Mucosa of rectum (tissue), 2 donors: ENCODE measurements at regions not wholly inside any gene's neighbourhood (a gene's known extent, or its start where the extent isn't known, plus 50 kb on each side); places are given as distances from the start of the nearest gene placed in this dataset.

ENCODE experiments used
- H3K27ac ChIP-seq, 2 donors: one replicate each; pipeline ENCODE4 v1.7.0; 2013; ENCODE audit warnings: inconsistent platforms in 2 of 2, low read depth in 2 of 2, low read length in 2 of 2
- H3K27me3 ChIP-seq, 2 donors: one replicate each; pipeline ENCODE4 v1.7.0; 2013; ENCODE audit warnings: low read length in 2 of 2; ENCODE audit not compliant: control insufficient read depth in 2 of 2, insufficient read depth in 2 of 2
- H3K36me3 ChIP-seq, 2 donors: one replicate each; pipeline ENCODE4 v1.7.0; 2013; ENCODE audit warnings: low read length in 2 of 2; ENCODE audit not compliant: control insufficient read depth in 2 of 2, insufficient read depth in 2 of 2
- H3K4me1 ChIP-seq, 2 donors: one replicate each; pipeline ENCODE4 v1.7.0; 2013; ENCODE audit warnings: low read length in 2 of 2, mild to moderate bottlenecking in 1 of 2; ENCODE audit not compliant: control insufficient read depth in 2 of 2, insufficient read depth in 2 of 2
- H3K4me3 ChIP-seq, 2 donors: one replicate each; pipeline ENCODE4 v1.7.0; 2013; ENCODE audit warnings: low read length in 2 of 2
- H3K9ac ChIP-seq, 2 donors: one replicate each; pipeline ENCODE4 v1.7.0; 2013; ENCODE audit warnings: low read length in 2 of 2, low read depth in 1 of 2, mild to moderate bottlenecking in 1 of 2
- H3K9me3 ChIP-seq, 2 donors: one replicate each; pipeline ENCODE4 v1.7.0; 2013; ENCODE audit warnings: low read length in 2 of 2; ENCODE audit not compliant: control insufficient read depth in 2 of 2
- donor health status: healthy.
- donor health status: Normal muscosa, but diverticular disease.

GRCh38 chr2:121101093-121101715 lies 183.8 kb downstream of the TFCP2L1 start:
- no peak overlapping the region for H3K9ac ChIP-seq
- H3K4me3 ChIP-seq, result no peak overlapping the region
- H3K27ac ChIP-seq, result no peak overlapping the region
- no peaks in the 10 kb centered on the region for H3K36me3 ChIP-seq
- H3K27me3 ChIP-seq, result no peaks in the 10 kb centered on the region
- no peaks in the 10 kb centered on the region for H3K9me3 ChIP-seq
- no peaks in the 10 kb centered on the region for H3K4me1 ChIP-seq

GRCh38 chr2:121102941-121103340 lies 182.1 kb downstream of the TFCP2L1 start:
- no peaks in the 10 kb centered on the region for H3K36me3 ChIP-seq
- no peaks in the 10 kb centered on the region for H3K9me3 ChIP-seq
- H3K9ac ChIP-seq, result no peak overlapping the region
- no peak overlapping the region for H3K4me3 ChIP-seq
- no peak overlapping the region for H3K27ac ChIP-seq
- H3K4me1 ChIP-seq, result no peaks in the 10 kb centered on the region
- no peaks in the 10 kb centered on the region for H3K27me3 ChIP-seq

GRCh38 chr2:121103960-121104359 lies 181.0 kb downstream of the TFCP2L1 start:
- Histone ChIP-seq H3K27ac (no peak overlapping the region), H3K36me3 (no peaks in the 10 kb centered on the region), H3K9ac (no peak overlapping the region), H3K27me3 (no peaks in the 10 kb centered on the region), H3K4me3 (no peak overlapping the region), H3K9me3 (no peaks in the 10 kb centered on the region), H3K4me1 (no peaks in the 10 kb centered on the region)

- no peak overlapping the region for H3K4me3 ChIP-seq
- H3K36me3 ChIP-seq, result no peaks in the 10 kb centered on the region
- no peaks in the 10 kb centered on the region for H3K9me3 ChIP-seq
- no peak overlapping the region for H3K27ac ChIP-seq
- H3K4me1 ChIP-seq, result no peaks in the 10 kb centered on the region
- H3K9ac ChIP-seq, result no peak overlapping the region
- no peaks in the 10 kb centered on the region for H3K27me3 ChIP-seq
Measured at GRCh38 chr2:121104721-121105141, 180.3 kb downstream of the TFCP2L1 start.

GRCh38 chr2:121110924-121111323 lies 174.1 kb downstream of the TFCP2L1 start:
- H3K27me3 ChIP-seq, result no peaks in the 10 kb centered on the region
- no peaks in the 10 kb centered on the region for H3K4me1 ChIP-seq
- H3K36me3 ChIP-seq, result no peaks in the 10 kb centered on the region

GRCh38 chr2:121118951-121119350 lies 166.1 kb downstream of the TFCP2L1 start:
- Histone ChIP-seq H3K27ac (no peak overlapping the region), H3K4me3 (no peak overlapping the region), H3K9ac (no peak overlapping the region), H3K36me3 (no peaks in the 10 kb centered on the region), H3K4me1 (no peaks in the 10 kb centered on the region), H3K27me3 (no peaks in the 10 kb centered on the region), H3K9me3 (no peaks in the 10 kb centered on the region)

More at GRCh38 chr2:121110924-121111323, 174.1 kb downstream of the TFCP2L1 start:
- no peaks in the 10 kb centered on the region for H3K9me3 ChIP-seq
- no peak overlapping the region for H3K27ac ChIP-seq
- H3K9ac ChIP-seq, result no peak overlapping the region
- H3K4me3 ChIP-seq, result no peak overlapping the region

GRCh38 chr2:121120411-121120810 lies 164.6 kb downstream of the TFCP2L1 start:
- Histone ChIP-seq H3K4me3 (no peak overlapping the region), H3K9me3 (no peaks in the 10 kb centered on the region), H3K4me1 (no peaks in the 10 kb centered on the region), H3K9ac (no peak overlapping the region), H3K36me3 (no peaks in the 10 kb centered on the region), H3K27ac (no peak overlapping the region), H3K27me3 (no peaks in the 10 kb centered on the region)

- H3K36me3 ChIP-seq, result no peaks in the 10 kb centered on the region
Measured at GRCh38 chr2:121120991-121121390, 164.0 kb downstream of the TFCP2L1 start.

GRCh38 chr2:121121661-121122060 lies 163.3 kb downstream of the TFCP2L1 start:
- Histone ChIP-seq H3K27me3 (no peaks in the 10 kb centered on the region), H3K36me3 (no peaks in the 10 kb centered on the region), H3K27ac (no peak overlapping the region), H3K4me3 (no peak overlapping the region), H3K9me3 (no peaks in the 10 kb centered on the region), H3K9ac (no peak overlapping the region), H3K4me1 (no peaks in the 10 kb centered on the region)

More at GRCh38 chr2:121120991-121121390, 164.0 kb downstream of the TFCP2L1 start:
- H3K4me3 ChIP-seq, result no peak overlapping the region
- H3K27me3 ChIP-seq, result no peaks in the 10 kb centered on the region
- H3K9ac ChIP-seq, result no peak overlapping the region
- no peaks in the 10 kb centered on the region for H3K9me3 ChIP-seq
- H3K4me1 ChIP-seq, result no peaks in the 10 kb centered on the region
- no peak overlapping the region for H3K27ac ChIP-seq

- Histone ChIP-seq H3K4me3 (no peak overlapping the region), H3K27me3 (no peaks in the 10 kb centered on the region), H3K9ac (no peak overlapping the region), H3K27ac (no peak overlapping the region), H3K4me1 (peaks cover 0 to 2% of the 10 kb centered on the region in 2 donors), H3K9me3 (no peaks in the 10 kb centered on the region), H3K36me3 (no peaks in the 10 kb centered on the region)
Measured at GRCh38 chr2:121123268-121123667, 161.7 kb downstream of the TFCP2L1 start.
